NCI-H2171 treated with DMSO at 0.1 percent for 48 hours (cell line): ENCODE measurements at regions not wholly inside any gene's neighbourhood (a gene's known extent, or its start where the extent isn't known, plus 50 kb on each side); places are given as distances from the start of the nearest gene placed in this dataset.

ENCODE experiments used
- DNase-seq: peaks from one replicate; lab custom pipeline; 2025; lab: John Stamatoyannopoulos, UW

- no peak for DNase-seq
Measured at GRCh38 chr4:134343081-134343480, 141.5 kb upstream of the PABPC4L start.

GRCh38 chr4:134337574-134337973 is 136.0 kb upstream of the PABPC4L start:
- DNase-seq = no peak

GRCh38 chr4:134328741-134329140 is 127.2 kb upstream of the PABPC4L start:
- DNase-seq = no peak

GRCh38 chr4:134327274-134328122 is 125.9 kb upstream of the PABPC4L start:
- no peak for DNase-seq

- no peak for DNase-seq
Measured at GRCh38 chr4:134326866-134327265, 125.3 kb upstream of the PABPC4L start.

GRCh38 chr4:134324179-134324578 is 122.6 kb upstream of the PABPC4L start:
- DNase-seq = no peak

GRCh38 chr4:134320048-134320447 is 118.5 kb upstream of the PABPC4L start:
- DNase-seq = no peak

GRCh38 chr4:134313591-134313990 is 112.0 kb upstream of the PABPC4L start:
- DNase-seq = no peak

- DNase-seq = no peak
Measured at GRCh38 chr4:134309715-134310114, 108.1 kb upstream of the PABPC4L start.

GRCh38 chr4:134308910-134309309 is 107.3 kb upstream of the PABPC4L start:
- no peak for DNase-seq

- no peak for DNase-seq
Measured at GRCh38 chr4:134298313-134298712, 96.7 kb upstream of the PABPC4L start.

GRCh38 chr4:134297765-134298164 is 96.2 kb upstream of the PABPC4L start:
- no peak for DNase-seq

- DNase-seq = no peak
Measured at GRCh38 chr4:134282680-134283079, 81.1 kb upstream of the PABPC4L start.

- DNase-seq = no peak
Measured at GRCh38 chr4:134278675-134279074, 77.1 kb upstream of the PABPC4L start.

- no peak for DNase-seq
Measured at GRCh38 chr4:134276476-134276875, 74.9 kb upstream of the PABPC4L start.

GRCh38 chr4:134260126-134260525 is 58.5 kb upstream of the PABPC4L start:
- no peak for DNase-seq
